ENCODE measurements at regions not wholly inside any gene's neighbourhood (a gene's known extent, or its start where the extent isn't known, plus 50 kb on each side); places are given as distances from the start of the nearest gene placed in this dataset.

GRCh38 chr2:65490222-65490621, 57.8 kb upstream of the SPRED2 start:
- no peak for TF ChIP-seq CTCF (IDR thresholded peaks at IDR 0.05)
- TF ChIP-seq POLR2A (IDR thresholded peaks at IDR 0.05) = no peak
